HEK293 (cell line): ENCODE measurements at regions not wholly inside any gene's neighbourhood (a gene's known extent, or its start where the extent isn't known, plus 50 kb on each side); places are given as distances from the start of the nearest gene placed in this dataset.

Source experiments
- ZNF140 ChIP-seq: fragments of 450-650 bp; formaldehyde crosslinking; IDR thresholded peaks from 2 replicates; pipeline ENCODE4 v1.5.1; 2016; ENCODE audit warnings: missing biosample characterization, missing genetic modification characterization
- ZNF335 ChIP-seq: fragments of 450-650 bp; formaldehyde crosslinking; conservative IDR thresholded peaks from 2 replicates; pipeline ENCODE4 v1.5.1; 2016; ENCODE audit warnings: missing biosample characterization, missing genetic modification characterization
- ZNF510 ChIP-seq: fragments of 450-650 bp; formaldehyde crosslinking; IDR thresholded peaks from 2 replicates; pipeline ENCODE4 v1.5.1; 2018; ENCODE audit warnings: mild to moderate bottlenecking, missing genetic modification characterization, missing biosample characterization; ENCODE audit not compliant: insufficient replicate concordance
- ZNF623 ChIP-seq: fragments of 450-650 bp; formaldehyde crosslinking; IDR thresholded peaks from 2 replicates; pipeline ENCODE4 v1.5.1; 2016; ENCODE audit warnings: missing biosample characterization, missing genetic modification characterization
- ZNF747 ChIP-seq: fragments of 450-650 bp; formaldehyde crosslinking; IDR thresholded peaks from 2 replicates; pipeline ENCODE4 v1.5.1; 2016; ENCODE audit warnings: missing biosample characterization, missing genetic modification characterization
- TF ChIP-seq, protein P1 (sequence below): fragments of 450-650 bp; formaldehyde crosslinking; IDR thresholded peaks from 2 replicates; pipeline ENCODE4 v1.5.1; 2016; ENCODE audit warnings: missing biosample characterization, missing genetic modification characterization
- TF ChIP-seq, protein P2 (sequence below): fragments of 450-650 bp; formaldehyde crosslinking; IDR thresholded peaks from 2 replicates; pipeline ENCODE4 v1.5.1; 2016; ENCODE audit warnings: missing biosample characterization, missing genetic modification characterization
- TF ChIP-seq, protein P3 (sequence below): fragments of 450-650 bp; formaldehyde crosslinking; IDR thresholded peaks from 2 replicates; pipeline ENCODE4 v1.5.1; 2016; ENCODE audit warnings: missing biosample characterization, missing genetic modification characterization, low read depth

DNA sequence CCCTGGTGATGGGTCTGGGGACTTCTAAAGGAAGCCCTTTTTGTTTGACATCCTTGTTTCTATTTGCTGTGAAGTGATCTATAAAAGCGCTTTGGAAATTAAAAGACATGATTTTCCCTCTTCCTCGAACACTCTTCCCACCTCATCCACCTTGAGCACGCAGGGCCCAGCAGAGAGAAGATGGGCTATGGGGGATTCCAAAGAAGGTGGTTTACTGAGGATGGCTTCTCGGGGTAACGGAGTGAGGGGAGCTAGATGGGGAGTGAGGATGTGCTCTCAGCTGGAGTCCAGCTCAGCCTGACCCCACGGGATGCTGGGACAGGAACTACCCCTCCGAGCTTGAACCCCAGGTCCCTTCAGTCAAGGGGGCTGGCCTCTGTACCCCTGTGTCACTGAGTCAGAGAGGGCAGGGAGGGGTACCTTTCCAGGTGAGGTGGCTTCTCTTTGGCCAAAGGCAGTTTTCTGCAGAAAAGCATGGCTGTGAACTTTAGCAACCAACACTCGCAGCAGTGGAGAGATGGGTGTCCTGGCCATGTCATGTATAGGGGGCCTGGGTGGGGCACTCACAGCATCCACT, 180.7 kb upstream of the SMAD3 start:
- TF ChIP-seq, protein P1, sequence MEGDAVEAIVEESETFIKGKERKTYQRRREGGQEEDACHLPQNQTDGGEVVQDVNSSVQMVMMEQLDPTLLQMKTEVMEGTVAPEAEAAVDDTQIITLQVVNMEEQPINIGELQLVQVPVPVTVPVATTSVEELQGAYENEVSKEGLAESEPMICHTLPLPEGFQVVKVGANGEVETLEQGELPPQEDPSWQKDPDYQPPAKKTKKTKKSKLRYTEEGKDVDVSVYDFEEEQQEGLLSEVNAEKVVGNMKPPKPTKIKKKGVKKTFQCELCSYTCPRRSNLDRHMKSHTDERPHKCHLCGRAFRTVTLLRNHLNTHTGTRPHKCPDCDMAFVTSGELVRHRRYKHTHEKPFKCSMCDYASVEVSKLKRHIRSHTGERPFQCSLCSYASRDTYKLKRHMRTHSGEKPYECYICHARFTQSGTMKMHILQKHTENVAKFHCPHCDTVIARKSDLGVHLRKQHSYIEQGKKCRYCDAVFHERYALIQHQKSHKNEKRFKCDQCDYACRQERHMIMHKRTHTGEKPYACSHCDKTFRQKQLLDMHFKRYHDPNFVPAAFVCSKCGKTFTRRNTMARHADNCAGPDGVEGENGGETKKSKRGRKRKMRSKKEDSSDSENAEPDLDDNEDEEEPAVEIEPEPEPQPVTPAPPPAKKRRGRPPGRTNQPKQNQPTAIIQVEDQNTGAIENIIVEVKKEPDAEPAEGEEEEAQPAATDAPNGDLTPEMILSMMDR (tag by site-specific recombination) = no peak
- no peak for TF ChIP-seq ZNF623 (tag by site-specific recombination)
- TF ChIP-seq, protein P2, sequence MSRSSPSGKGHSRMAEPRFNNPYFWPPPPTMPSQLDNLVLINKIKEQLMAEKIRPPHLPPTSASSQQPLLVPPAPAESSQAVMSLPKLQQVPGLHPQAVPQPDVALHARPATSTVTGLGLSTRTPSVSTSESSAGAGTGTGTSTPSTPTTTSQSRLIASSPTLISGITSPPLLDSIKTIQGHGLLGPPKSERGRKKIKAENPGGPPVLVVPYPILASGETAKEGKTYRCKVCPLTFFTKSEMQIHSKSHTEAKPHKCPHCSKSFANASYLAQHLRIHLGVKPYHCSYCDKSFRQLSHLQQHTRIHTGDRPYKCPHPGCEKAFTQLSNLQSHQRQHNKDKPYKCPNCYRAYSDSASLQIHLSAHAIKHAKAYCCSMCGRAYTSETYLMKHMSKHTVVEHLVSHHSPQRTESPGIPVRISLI = no peak
- TF ChIP-seq ZNF747 (tag by site-specific recombination) = no peak
- no peak for TF ChIP-seq ZNF140 (tag by site-specific recombination)
- no peak for TF ChIP-seq ZNF335 (tag by site-specific recombination)
- no peak for TF ChIP-seq ZNF510 (tag by site-specific recombination)
- TF ChIP-seq, protein P3, sequence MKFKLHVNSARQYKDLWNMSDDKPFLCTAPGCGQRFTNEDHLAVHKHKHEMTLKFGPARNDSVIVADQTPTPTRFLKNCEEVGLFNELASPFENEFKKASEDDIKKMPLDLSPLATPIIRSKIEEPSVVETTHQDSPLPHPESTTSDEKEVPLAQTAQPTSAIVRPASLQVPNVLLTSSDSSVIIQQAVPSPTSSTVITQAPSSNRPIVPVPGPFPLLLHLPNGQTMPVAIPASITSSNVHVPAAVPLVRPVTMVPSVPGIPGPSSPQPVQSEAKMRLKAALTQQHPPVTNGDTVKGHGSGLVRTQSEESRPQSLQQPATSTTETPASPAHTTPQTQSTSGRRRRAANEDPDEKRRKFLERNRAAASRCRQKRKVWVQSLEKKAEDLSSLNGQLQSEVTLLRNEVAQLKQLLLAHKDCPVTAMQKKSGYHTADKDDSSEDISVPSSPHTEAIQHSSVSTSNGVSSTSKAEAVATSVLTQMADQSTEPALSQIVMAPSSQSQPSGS (tag by site-specific recombination) = no peak
